Mucosa of descending colon (tissue), 3 donors: ENCODE measurements at regions not wholly inside any gene's neighbourhood (a gene's known extent, or its start where the extent isn't known, plus 50 kb on each side); places are given as distances from the start of the nearest gene placed in this dataset.

ENCODE experiments used
- ATAC-seq: fragments of 200-7000 bp; cut with Tn5 transposase; one replicate; pipeline ENCODE4 v1.9.1; 2020; ENCODE audit warnings: mild to moderate bottlenecking, moderate library complexity
- DNase-seq, 3 donors: peaks; one replicate each; pipeline ENCODE4 v3.0.0-alpha.2; 2020
- H3K36me3 ChIP-seq: fragments of 200-600 bp; one replicate; pipeline ENCODE4 v1.8.0; 2021; ENCODE audit warnings: low read depth, mild to moderate bottlenecking
- H3K4me1 ChIP-seq: fragments of 200-600 bp; one replicate; pipeline ENCODE4 v1.8.0; 2021; ENCODE audit warnings: low read depth, mild to moderate bottlenecking
- H3K4me3 ChIP-seq: fragments of 200-600 bp; one replicate; pipeline ENCODE4 v1.8.0; 2021; ENCODE audit warnings: mild to moderate bottlenecking
- H3K9me3 ChIP-seq: fragments of 200-600 bp; one replicate; pipeline ENCODE4 v1.8.0; 2021; ENCODE audit warnings: mild to moderate bottlenecking
- intact Hi-C, 2 donors: fragments of 100-400 bp; cut with DNase I in 1 of 2; cut with micrococcal nuclease in 1 of 2; formaldehyde crosslinking; loops; one replicate each; pipeline versions ENCODE4 v1.11.0 to v1.11.1; 2022; cut with DNase I, micrococcal nuclease
- TF ChIP-seq, protein P1 (sequence below): fragments of 200-600 bp; IDR thresholded peaks from one replicate; pipeline ENCODE4 v1.8.0; 2022; ENCODE audit warnings: antibody characterized with exemption, mild to moderate bottlenecking
- donor health status: DM: no; HTN: no; CAD: no; lungs with moderate emphysema.
- donor health status: DM: no; HTN: no; CAD: no.
- donor health status: DM: no; HTN: yes; CAD: no.

DNA sequence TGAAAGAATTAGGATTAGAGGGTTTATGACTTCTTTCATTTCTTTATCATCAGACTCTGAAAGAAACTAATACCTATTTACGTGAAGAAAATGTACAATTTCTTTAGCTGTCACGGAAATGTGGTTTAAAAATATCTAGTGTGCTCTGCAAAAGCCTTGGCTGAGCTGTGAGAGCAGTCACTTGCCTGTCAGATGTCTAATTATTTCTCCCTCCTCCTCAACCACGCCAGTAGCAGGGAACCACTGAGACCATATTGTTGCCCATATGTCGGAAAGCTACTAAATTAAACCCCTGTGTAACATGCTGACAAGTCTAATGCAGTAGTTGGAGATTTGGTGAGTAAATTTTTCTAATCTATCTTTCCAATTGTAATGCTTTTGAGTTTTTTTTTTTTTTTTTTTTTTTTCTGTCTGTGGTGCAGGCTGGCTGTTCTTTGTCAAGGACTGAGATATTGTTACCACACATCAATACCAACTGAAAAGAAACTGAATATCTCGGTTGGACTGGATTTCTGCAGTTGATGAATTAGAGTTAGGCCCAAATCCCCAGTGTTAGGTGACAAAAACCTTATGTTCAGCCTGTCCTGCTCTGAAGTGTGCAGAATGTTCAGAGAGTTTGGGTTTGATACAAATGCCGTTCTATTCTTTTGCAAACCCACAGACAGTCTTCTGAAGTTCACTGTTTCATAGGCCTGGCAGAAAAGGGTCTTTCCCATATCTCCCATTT is 302.9 kb upstream of the SYNCRIP start:
- no peak for DNase-seq
- H3K4me3 ChIP-seq, result no peak overlapping the region

DNA sequence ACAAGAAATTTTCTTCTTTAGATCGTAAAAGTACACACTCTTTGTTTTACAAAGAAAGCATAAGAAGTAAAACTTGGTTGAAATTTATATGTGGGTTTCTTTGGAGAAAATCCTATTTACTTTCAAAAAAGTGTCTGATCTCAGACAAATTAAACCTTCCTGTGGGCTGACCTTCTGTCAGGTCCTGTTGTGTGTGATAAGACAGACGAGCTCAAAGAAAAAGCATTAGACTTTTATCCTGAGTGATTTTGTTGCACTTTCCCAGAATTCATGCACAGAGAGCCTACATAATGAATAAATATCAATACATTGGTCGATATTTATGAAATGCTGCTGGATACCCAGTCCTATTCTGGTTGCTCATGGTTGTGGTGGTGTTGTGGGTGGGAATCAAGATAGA is 302.1 kb upstream of the SYNCRIP start:
- ATAC-seq, result no peak
- no peaks in the 10 kb centered on the region for H3K4me1 ChIP-seq
- no peaks in the 10 kb centered on the region for H3K36me3 ChIP-seq
- no peak overlapping the region for H3K4me3 ChIP-seq
- intact Hi-C loops, result no loop called here
- TF ChIP-seq, protein P1, sequence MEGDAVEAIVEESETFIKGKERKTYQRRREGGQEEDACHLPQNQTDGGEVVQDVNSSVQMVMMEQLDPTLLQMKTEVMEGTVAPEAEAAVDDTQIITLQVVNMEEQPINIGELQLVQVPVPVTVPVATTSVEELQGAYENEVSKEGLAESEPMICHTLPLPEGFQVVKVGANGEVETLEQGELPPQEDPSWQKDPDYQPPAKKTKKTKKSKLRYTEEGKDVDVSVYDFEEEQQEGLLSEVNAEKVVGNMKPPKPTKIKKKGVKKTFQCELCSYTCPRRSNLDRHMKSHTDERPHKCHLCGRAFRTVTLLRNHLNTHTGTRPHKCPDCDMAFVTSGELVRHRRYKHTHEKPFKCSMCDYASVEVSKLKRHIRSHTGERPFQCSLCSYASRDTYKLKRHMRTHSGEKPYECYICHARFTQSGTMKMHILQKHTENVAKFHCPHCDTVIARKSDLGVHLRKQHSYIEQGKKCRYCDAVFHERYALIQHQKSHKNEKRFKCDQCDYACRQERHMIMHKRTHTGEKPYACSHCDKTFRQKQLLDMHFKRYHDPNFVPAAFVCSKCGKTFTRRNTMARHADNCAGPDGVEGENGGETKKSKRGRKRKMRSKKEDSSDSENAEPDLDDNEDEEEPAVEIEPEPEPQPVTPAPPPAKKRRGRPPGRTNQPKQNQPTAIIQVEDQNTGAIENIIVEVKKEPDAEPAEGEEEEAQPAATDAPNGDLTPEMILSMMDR, result no peak
- no peak for DNase-seq
- no peaks in the 10 kb centered on the region for H3K9me3 ChIP-seq

More for the DNA sequence above, 302.9 kb upstream of the SYNCRIP start:
- TF ChIP-seq, protein P1, result no peak
- H3K36me3 ChIP-seq, result no peaks in the 10 kb centered on the region
- H3K4me1 ChIP-seq, result no peaks in the 10 kb centered on the region
- ATAC-seq, result no peak
- H3K9me3 ChIP-seq, result peaks cover 2% of the 10 kb centered on the region
- intact Hi-C loops, result no loop called here

DNA sequence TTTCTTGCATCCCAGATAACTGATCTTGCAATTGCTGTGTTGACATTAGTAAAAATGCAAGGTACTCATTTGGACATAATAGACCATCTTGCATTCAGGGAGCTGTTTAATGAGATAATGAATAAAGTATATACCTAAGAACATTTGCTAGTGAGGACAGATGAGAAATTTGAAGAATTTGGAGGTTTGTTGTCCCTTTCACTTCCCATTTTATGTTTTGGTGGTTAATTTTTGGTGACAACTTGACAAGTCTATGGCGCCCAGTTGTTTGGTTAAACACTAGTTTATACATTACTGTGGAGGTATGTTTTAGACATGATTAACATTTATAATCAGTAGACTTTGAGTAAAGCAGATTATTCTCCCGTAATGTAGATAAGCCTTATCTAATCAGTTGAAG is 300.2 kb upstream of the SYNCRIP start:
- no peaks in the 10 kb centered on the region for H3K36me3 ChIP-seq
- intact Hi-C loops, result no loop called here
- H3K4me1 ChIP-seq, result no peaks in the 10 kb centered on the region
- TF ChIP-seq, protein P1, result no peak
- H3K4me3 ChIP-seq, result no peak overlapping the region
- ATAC-seq (no peak), DNase-seq (no peak)
- H3K9me3 ChIP-seq, result peaks cover 4% of the 10 kb centered on the region

DNA sequence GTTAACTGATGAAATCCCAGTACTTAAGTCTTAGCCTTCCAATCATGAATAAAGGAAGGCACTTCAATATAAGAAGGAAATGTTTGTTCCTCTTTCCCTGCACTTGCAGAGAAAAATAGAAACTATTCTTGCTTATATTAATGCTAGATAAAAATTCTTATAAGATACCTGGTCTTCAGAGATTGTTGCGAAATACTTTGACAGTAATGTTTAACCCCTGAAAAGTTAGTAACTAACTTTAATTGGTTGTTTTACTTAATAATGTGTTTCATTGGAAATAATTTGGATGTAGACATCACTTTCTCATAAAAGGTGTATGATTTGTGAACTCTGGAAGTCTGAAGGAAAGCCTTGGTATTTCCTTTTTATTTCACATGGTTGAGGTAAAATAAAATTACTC is 294.2 kb upstream of the SYNCRIP start:
- Histone ChIP-seq H3K4me1 (no peaks in the 10 kb centered on the region), H3K36me3 (no peaks in the 10 kb centered on the region), H3K4me3 (no peak overlapping the region), H3K9me3 (peaks cover 7% of the 10 kb centered on the region)
- ATAC-seq (no peak), DNase-seq (no peak)
- intact Hi-C loops, result no loop called here
- TF ChIP-seq, protein P1, result no peak

DNA sequence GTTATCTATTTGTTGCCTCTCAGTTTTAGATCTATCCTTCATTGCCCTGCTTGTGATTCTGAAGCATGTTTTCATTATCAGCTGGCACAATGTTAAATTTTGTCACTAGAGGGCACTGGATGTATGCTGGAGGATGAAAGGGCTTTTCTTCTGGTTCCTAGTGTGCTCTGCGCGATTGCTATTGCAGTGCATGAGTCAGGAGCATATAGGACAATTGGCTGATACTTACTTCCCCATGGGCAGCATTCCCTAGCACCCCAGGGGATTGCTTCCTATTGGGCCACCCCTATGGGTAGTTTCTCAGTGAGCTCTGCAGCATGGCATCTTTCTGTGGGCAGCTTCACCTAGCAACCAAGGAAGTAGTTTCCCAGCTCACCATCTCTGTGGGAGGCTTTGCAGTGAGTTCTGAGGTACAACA is 280.3 kb upstream of the SYNCRIP start:
- peak in 1 of 3 donors; percentile 27 for DNase-seq
- intact Hi-C loops, result no loop called here
- TF ChIP-seq, protein P1, result no peak

DNA sequence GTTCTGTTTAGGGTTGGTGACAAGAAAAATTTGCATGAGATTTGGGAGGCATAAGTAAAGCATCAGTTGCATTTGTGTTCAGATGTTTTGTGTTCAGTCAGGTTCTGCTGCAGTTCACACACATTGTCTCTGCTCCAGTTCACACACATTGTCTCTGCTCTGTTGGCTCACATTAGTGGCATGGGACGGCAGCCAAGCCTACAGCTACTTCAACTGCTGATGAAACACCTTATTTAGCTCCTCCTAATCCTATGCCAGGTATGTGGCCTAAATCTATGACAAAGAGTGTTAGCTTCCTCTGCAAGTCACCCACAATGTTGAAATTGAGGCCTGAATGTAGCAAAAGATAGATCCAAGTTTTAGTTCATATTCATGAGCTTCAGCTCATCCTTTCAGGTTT is 278.1 kb upstream of the SYNCRIP start:
- no peak overlapping the region for H3K4me3 ChIP-seq
- DNase-seq (no peak), ATAC-seq (no peak)
- no peaks in the 10 kb centered on the region for H3K36me3 ChIP-seq
- intact Hi-C loops, result no loop called here
- no peaks in the 10 kb centered on the region for H3K9me3 ChIP-seq
- no peaks in the 10 kb centered on the region for H3K4me1 ChIP-seq
- TF ChIP-seq, protein P1, result no peak

More for the DNA sequence above, 280.3 kb upstream of the SYNCRIP start:
- no peaks in the 10 kb centered on the region for H3K4me1 ChIP-seq
- no peaks in the 10 kb centered on the region for H3K9me3 ChIP-seq
- H3K4me3 ChIP-seq, result no peak overlapping the region
- peak; percentile 67 for ATAC-seq
- H3K36me3 ChIP-seq, result no peaks in the 10 kb centered on the region
